Kidney (tissue), 13 donors: ENCODE measurements at regions not wholly inside any gene's neighbourhood (a gene's known extent, or its start where the extent isn't known, plus 50 kb on each side); places are given as distances from the start of the nearest gene placed in this dataset.

ENCODE experiments used
- DNase-seq, 5 donors: peaks; one replicate each; pipeline ENCODE4 v3.0.0-alpha.2; 2013 to 2020
- FAIRE-seq: peaks from 2 replicates; lab custom pipeline; 2012; peaks lifted over from hg19 to GRCh38; lab: Jason Lieb, UNC
- H3K27ac ChIP-seq, 2 donors: one replicate each; pipeline ENCODE4 v1.7.0; 2013; ENCODE audit warnings: low read depth in 2 of 2, low read length in 2 of 2, inconsistent platforms in 1 of 2
- H3K27me3 ChIP-seq: one replicate; pipeline ENCODE4 v1.7.1; 2013; ENCODE audit warnings: low read length, inconsistent platforms; ENCODE audit not compliant: control insufficient read depth, insufficient read depth
- H3K36me3 ChIP-seq, 3 donors: one replicate each; pipeline versions ENCODE4 v1.7.0 to v1.7.1; 2013; ENCODE audit warnings: low read length in 3 of 3, control low read depth in 1 of 3, inconsistent platforms in 1 of 3; ENCODE audit not compliant: insufficient read depth in 3 of 3, control insufficient read depth in 2 of 3
- H3K4me1 ChIP-seq, 3 donors: one replicate each; pipeline versions ENCODE4 v1.7.0 to v1.7.1; 2013; ENCODE audit warnings: low read length in 3 of 3, inconsistent platforms in 1 of 3, low read depth in 1 of 3; ENCODE audit not compliant: control insufficient read depth in 2 of 3, insufficient read depth in 2 of 3
- H3K4me3 ChIP-seq, 3 donors: one replicate each; pipeline versions ENCODE4 v1.7.0 to v1.8.1; 2013; ENCODE audit warnings: low read length in 3 of 3, control low read depth in 1 of 3, inconsistent platforms in 1 of 3
- H3K9ac ChIP-seq, 3 donors: one replicate each; pipeline versions ENCODE4 v1.7.0 to v1.7.1; 2013; ENCODE audit warnings: low read length in 3 of 3, control low read depth in 1 of 3, inconsistent platforms in 1 of 3
- H3K9me3 ChIP-seq, 3 donors: one replicate each; pipeline versions ENCODE4 v1.7.0 to v1.7.1; 2013; ENCODE audit warnings: low read length in 3 of 3, control low read depth in 1 of 3, inconsistent platforms in 1 of 3; ENCODE audit not compliant: control insufficient read depth in 2 of 3, insufficient read depth in 1 of 3
- intact Hi-C: fragments of 100-400 bp; cut with DNase I; formaldehyde crosslinking; loops from one replicate; pipeline ENCODE4 v1.11.1; 2022
- TF ChIP-seq, protein P1 (sequence below): IDR thresholded peaks from 3 replicates; pipeline ENCODE4 v1.5.1; 2012; ENCODE audit warnings: mild to moderate bottlenecking, moderate library complexity, borderline replicate concordance; ENCODE audit not compliant: insufficient read depth; ENCODE audit errors: extremely low read depth
- donor health status: control.
- donor health status: control.
- donor health status: control.
- donor health status: control.
- donor health status: control.
- donor health status: DM: yes; HTN: yes; CAD: no.
- donor health status: Normal renal cell carcinoma (clear cell type).

DNA sequence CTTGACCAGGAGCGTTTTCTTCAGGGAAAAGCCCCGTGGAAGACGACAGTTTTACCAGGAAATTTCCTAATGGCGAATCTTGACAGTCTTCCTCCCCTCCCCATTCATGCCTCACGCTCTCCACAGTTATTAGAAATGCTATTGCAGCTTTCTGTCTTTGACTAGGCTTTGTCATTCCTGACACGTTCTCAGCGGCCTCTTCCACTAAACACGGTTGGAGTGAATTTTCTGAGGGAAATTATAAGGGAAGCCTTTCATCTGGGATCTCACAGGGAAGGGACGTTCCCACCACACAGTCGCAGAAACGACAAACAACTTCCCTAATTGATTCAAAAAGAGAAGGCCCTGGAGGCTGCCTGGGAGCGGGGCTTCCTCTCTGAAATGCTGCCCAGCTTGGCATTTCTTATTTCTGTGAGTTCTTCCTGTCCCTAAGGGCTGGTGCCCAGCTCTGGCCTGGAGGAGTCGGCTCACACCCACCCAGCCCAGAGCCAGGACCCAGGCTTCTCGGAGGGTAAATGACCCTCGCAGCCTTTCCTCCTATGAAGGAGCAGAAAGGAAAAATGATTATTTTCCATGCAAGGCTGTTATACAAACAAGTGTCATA, 57.1 kb upstream of the PPP1R26 start:
- no peak for FAIRE-seq
- intact Hi-C loops: no loop called here

DNA sequence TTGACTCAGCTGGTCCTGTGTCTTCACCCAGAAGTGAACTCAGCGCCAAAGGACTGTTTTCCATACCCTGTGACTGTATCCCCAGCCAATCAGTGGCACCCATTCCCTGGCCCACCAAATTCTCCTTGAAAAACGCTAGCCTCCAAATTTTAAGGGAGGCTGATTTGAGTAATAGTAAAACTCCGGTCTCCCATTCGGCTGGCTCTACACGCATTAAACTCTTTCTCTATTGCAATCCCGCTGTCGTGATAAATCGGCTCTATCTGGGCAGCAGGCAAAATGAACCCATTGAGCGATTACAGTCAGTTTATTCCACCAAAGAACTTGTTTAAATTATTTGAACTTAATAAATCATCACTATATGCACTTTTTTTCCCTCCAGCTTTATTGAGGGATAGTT, 55.9 kb upstream of the PPP1R26 start:
- H3K9ac ChIP-seq: no peak overlapping the region
- no peaks in the 10 kb centered on the region for H3K9me3 ChIP-seq
- H3K27ac ChIP-seq: no peak overlapping the region
- H3K4me3 ChIP-seq: no peak overlapping the region
- DNase-seq: no peak
- no peak for FAIRE-seq
- no peaks in the 10 kb centered on the region for H3K4me1 ChIP-seq
- no peaks in the 10 kb centered on the region for H3K36me3 ChIP-seq
- no peaks in the 10 kb centered on the region for H3K27me3 ChIP-seq
- TF ChIP-seq, protein P1, sequence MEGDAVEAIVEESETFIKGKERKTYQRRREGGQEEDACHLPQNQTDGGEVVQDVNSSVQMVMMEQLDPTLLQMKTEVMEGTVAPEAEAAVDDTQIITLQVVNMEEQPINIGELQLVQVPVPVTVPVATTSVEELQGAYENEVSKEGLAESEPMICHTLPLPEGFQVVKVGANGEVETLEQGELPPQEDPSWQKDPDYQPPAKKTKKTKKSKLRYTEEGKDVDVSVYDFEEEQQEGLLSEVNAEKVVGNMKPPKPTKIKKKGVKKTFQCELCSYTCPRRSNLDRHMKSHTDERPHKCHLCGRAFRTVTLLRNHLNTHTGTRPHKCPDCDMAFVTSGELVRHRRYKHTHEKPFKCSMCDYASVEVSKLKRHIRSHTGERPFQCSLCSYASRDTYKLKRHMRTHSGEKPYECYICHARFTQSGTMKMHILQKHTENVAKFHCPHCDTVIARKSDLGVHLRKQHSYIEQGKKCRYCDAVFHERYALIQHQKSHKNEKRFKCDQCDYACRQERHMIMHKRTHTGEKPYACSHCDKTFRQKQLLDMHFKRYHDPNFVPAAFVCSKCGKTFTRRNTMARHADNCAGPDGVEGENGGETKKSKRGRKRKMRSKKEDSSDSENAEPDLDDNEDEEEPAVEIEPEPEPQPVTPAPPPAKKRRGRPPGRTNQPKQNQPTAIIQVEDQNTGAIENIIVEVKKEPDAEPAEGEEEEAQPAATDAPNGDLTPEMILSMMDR: no peak
- intact Hi-C loops: no loop called here

More for the DNA sequence above, 57.1 kb upstream of the PPP1R26 start:
- H3K9ac ChIP-seq: no peak overlapping the region
- H3K27ac ChIP-seq: no peak overlapping the region
- DNase-seq: no peak
- no peaks in the 10 kb centered on the region for H3K9me3 ChIP-seq
- H3K36me3 ChIP-seq: no peaks in the 10 kb centered on the region
- no peak overlapping the region for H3K4me3 ChIP-seq
- no peaks in the 10 kb centered on the region for H3K27me3 ChIP-seq
- no peaks in the 10 kb centered on the region for H3K4me1 ChIP-seq
- TF ChIP-seq, protein P1: no peak
